Loucy (cell line): ENCODE measurements at regions not wholly inside any gene's neighbourhood (a gene's known extent, or its start where the extent isn't known, plus 50 kb on each side); places are given as distances from the start of the nearest gene placed in this dataset.

Experiments
- EZH2phosphoT487 ChIP-seq: fragments of 200-600 bp; IDR thresholded peaks from 2 replicates; pipeline ENCODE4 v1.6.1; 2018; ENCODE audit warnings: antibody characterized with exemption, mild to moderate bottlenecking, moderate library complexity, borderline replicate concordance
- TF ChIP-seq, protein P1 (sequence below): fragments of 200-600 bp; sonication (generic); conservative IDR thresholded peaks from 2 replicates; pipeline ENCODE4 v1.5.1; 2014; ENCODE audit warnings: mild to moderate bottlenecking, antibody characterized with exemption, low read length

DNA sequence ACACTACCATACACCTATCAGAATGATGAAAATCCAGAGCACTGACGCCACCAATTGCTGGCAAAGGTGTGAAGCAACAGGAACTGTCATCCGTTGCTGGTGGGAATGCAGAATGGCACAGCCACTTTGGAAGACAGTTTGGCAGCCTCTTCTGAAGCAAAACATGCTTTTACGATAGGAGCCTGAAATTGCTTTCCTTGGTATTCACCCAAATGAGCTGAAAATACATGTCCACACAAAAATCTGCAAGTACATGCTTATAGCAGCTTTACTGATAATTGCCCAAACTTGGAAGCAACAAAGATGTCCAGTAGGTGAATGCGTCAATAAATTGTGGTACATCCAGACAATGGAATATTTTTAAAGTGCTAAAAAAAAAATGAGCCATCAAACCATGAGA, 322.8 kb upstream of the FAT1 start:
- TF ChIP-seq, protein P1, sequence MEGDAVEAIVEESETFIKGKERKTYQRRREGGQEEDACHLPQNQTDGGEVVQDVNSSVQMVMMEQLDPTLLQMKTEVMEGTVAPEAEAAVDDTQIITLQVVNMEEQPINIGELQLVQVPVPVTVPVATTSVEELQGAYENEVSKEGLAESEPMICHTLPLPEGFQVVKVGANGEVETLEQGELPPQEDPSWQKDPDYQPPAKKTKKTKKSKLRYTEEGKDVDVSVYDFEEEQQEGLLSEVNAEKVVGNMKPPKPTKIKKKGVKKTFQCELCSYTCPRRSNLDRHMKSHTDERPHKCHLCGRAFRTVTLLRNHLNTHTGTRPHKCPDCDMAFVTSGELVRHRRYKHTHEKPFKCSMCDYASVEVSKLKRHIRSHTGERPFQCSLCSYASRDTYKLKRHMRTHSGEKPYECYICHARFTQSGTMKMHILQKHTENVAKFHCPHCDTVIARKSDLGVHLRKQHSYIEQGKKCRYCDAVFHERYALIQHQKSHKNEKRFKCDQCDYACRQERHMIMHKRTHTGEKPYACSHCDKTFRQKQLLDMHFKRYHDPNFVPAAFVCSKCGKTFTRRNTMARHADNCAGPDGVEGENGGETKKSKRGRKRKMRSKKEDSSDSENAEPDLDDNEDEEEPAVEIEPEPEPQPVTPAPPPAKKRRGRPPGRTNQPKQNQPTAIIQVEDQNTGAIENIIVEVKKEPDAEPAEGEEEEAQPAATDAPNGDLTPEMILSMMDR, result no peak
- TF ChIP-seq EZH2phosphoT487, result no peak
